Astrocyte of the cerebellum (primary cell): ENCODE measurements at regions not wholly inside any gene's neighbourhood (a gene's known extent, or its start where the extent isn't known, plus 50 kb on each side); places are given as distances from the start of the nearest gene placed in this dataset.

Source experiments
- DNase-seq: peaks from one replicate; pipeline ENCODE4 v3.0.0-alpha.2; 2011; ENCODE audit warnings: low read depth
- H3K4me3 ChIP-seq: 2 replicates; pipeline ENCODE4 v1.5.1; 2011; ENCODE audit warnings: mild to moderate bottlenecking, low read depth, low read length, moderate library complexity
- in situ Hi-C: cut with HindIII; loops from 2 replicates; pipeline ENCODE4 v1.10.0; 2017; ENCODE audit warnings: low sequenced_read_pairs
- TF ChIP-seq, protein P1 (sequence below): IDR thresholded peaks from 2 replicates; pipeline ENCODE4 v1.5.1; 2012; ENCODE audit warnings: low read length, low read depth, moderate library complexity, mild to moderate bottlenecking; ENCODE audit errors: missing control alignments

DNA sequence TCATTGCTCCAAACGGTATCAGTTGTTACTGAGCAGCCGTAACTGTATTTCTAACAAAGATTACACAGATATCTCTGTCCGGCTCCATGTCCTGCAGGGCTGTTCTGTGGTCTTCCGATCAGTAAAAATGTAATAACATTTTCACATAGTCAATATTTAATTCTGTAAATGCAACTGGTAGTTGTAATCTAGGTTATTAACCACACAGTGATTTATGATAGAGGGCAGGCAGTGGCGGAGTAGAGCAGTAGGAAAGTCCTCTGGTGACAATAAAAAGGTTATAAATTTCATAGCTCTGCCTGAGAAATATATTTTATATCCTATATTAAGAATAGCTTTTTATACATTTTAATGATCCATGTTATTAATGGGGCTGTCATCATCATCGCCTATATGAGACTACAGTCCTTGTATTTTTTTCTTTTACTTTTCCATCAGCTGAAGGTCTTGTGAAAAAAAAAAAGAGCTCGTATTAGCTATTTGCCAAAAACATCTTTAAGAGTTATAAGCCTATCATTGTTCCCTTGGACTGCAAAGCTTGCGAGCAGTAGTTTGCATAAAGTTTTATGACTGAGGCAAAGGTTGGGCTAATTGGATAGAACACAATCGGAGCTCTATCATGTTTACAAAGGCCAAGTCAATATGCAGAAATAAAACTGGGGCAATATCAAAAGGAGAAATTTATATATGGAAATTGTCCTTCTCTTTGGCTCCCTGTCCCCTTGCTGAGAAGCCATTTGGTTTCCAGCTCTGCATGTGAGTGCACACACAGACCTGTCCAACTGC lies 648.0 kb downstream of the IRX1 start:
- in situ Hi-C loops = no loop called here

DNA sequence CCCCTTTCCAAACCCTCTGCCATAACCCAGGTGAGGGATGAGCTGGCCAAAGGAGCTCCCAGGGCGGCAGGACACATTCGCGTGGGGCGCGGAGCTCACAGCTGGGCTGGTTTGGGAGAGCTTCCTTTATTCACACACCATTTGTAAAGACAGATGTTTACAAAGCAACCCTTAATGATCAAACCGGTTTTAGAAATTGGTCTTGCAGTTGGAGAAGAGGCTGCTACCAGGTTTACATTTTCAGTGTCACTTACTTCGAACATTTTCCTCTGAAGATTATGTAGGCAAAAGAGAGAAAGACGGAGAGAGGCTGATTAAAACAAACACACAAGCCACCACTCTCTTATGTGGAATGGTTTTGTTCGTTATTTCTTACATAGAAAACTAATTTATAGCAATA lies 648.7 kb downstream of the IRX1 start:
- in situ Hi-C loops = no loop called here
- no peak overlapping the region for H3K4me3 ChIP-seq
- no peak for DNase-seq
- TF ChIP-seq, protein P1, sequence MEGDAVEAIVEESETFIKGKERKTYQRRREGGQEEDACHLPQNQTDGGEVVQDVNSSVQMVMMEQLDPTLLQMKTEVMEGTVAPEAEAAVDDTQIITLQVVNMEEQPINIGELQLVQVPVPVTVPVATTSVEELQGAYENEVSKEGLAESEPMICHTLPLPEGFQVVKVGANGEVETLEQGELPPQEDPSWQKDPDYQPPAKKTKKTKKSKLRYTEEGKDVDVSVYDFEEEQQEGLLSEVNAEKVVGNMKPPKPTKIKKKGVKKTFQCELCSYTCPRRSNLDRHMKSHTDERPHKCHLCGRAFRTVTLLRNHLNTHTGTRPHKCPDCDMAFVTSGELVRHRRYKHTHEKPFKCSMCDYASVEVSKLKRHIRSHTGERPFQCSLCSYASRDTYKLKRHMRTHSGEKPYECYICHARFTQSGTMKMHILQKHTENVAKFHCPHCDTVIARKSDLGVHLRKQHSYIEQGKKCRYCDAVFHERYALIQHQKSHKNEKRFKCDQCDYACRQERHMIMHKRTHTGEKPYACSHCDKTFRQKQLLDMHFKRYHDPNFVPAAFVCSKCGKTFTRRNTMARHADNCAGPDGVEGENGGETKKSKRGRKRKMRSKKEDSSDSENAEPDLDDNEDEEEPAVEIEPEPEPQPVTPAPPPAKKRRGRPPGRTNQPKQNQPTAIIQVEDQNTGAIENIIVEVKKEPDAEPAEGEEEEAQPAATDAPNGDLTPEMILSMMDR = no peak

More for the DNA sequence above, 648.0 kb downstream of the IRX1 start:
- TF ChIP-seq, protein P1 = no peak
- no peak for DNase-seq
- H3K4me3 ChIP-seq = no peak overlapping the region

DNA sequence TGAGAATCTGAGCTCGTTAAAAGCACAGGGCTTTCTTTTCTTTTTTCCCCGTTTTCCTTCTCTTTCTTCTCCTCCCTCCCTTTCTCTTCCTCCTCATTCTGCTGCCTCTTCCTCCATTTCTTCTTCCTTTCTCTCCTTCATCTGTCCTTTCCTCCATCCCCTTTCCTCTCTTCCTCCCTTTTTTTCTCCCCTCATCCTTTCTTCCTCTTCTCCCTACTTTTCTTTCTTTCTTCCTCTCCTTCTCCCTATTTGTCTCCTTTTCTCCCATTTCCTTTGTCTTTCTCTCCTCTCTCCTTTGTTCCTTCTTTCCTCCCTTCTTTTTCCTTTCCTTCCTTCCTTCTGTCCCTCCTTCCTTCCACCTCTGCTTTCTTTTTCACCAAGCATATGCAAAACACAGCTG lies 649.4 kb downstream of the IRX1 start:
- no peak for DNase-seq
- H3K4me3 ChIP-seq = no peak overlapping the region
- in situ Hi-C loops = no loop called here
- TF ChIP-seq, protein P1 = no peak

DNA sequence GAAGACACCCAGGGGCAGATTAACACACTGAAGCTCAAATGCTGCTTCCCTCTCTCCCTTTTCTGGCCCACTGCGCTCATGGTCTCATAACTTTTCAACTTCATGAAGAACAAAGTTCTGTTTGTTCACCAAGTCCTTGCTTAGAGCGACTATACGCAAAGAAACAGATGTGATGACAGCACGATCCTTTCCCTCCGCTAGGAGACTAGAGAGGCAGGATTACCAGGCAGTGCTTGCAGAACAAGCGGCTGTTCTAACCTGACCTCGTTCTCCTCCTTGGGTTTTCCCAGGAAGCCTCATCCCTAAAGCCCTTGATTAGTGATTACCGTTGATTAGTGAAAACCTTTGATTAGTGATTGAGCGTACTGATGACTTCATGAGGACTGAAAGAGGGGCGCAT lies 649.9 kb downstream of the IRX1 start:
- no peak for DNase-seq
- in situ Hi-C loops = no loop called here
- TF ChIP-seq, protein P1 = no peak
- no peak overlapping the region for H3K4me3 ChIP-seq

DNA sequence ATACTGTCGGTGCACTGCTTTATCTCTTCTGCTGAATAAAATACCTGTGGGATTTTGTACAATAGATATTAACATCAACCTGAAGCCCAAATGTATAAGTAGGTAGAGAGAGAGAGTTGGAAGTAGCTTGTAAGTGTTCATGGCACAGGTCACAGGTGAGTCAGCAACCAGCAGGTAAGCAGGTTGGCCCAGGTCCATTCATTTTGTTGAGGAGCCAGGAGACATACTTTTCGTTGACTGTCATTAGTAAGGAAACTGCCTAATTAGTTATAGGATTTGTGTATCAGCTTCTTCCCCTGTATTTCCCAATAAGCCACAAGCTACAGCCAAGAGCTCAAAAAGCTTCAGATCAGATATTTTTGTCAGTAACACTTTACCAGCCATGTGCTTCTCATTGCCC lies 650.8 kb downstream of the IRX1 start:
- in situ Hi-C loops = no loop called here
- no peak overlapping the region for H3K4me3 ChIP-seq
- no peak for DNase-seq
- TF ChIP-seq, protein P1 = no peak

DNA sequence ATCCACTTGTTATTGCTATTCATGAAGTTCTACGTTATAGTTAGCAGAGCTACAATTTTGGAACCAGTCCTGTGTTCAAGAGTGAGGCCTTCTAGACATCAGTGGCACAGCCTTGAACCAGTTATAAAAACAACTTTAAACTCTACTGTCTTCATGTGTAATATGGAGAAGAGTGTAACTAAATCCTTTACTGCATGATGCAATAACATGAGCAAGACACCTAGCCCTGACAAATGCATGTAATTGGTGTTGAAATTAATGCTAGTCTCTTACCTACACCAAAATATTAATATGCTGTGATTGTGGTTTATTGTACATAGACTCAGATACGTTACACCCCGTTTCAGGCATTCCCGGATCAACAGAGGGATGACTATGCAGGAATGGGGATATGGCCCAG lies 654.6 kb downstream of the IRX1 start:
- no peak for DNase-seq
- in situ Hi-C loops = no loop called here

More for the DNA sequence above, 654.6 kb downstream of the IRX1 start:
- TF ChIP-seq, protein P1 = no peak
- no peak overlapping the region for H3K4me3 ChIP-seq
